ENCODE measurements at regions not wholly inside any gene's neighbourhood (a gene's known extent, or its start where the extent isn't known, plus 50 kb on each side); places are given as distances from the start of the nearest gene placed in this dataset.

DNA sequence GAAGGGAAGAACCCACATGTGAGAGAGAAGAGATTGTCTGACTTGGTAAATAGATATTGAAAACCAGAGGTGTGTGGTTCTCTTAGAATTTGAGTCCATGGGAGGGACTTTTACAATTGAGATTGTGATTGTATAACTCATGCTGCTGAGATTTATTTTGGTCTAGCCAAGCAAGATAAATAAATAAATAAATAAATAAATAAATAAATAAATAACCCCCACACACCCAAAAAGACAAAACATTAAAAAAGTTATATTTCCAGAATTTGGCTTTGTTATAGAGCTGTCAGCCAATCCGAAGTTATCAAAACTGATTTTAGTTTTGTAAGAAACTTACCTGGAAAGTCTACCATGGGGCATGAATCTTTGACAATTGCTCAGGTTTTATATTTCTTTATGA is 416.6 kb downstream of the ZSWIM6 start:
- H3F3A ChIP-seq (ENCODE audit: control insufficient read depth, insufficient read depth): no peaks in the 10 kb centered on the region
- H3K27me3 ChIP-seq (ENCODE audit: control insufficient read depth, low read length): no peaks in the 10 kb centered on the region
- no peaks in the 10 kb centered on the region; the same call in 1 of the 2 replicates for H3K9me2 ChIP-seq (replicated peaks; ENCODE audit: control insufficient read depth, low read length)
- no peak overlapping the region for H3K4me2 ChIP-seq (ENCODE audit: low read length)
- H3K27ac ChIP-seq (ENCODE audit: low read depth, low read length): no peak overlapping the region
- no peaks in the 10 kb centered on the region for H3K9me3 ChIP-seq (ENCODE audit: control insufficient read depth, insufficient read depth, low read length)
- H4K20me1 ChIP-seq (ENCODE audit: control insufficient read depth, insufficient read depth, low read depth, low read length): no peaks in the 10 kb centered on the region
- TF ChIP-seq, protein P1, sequence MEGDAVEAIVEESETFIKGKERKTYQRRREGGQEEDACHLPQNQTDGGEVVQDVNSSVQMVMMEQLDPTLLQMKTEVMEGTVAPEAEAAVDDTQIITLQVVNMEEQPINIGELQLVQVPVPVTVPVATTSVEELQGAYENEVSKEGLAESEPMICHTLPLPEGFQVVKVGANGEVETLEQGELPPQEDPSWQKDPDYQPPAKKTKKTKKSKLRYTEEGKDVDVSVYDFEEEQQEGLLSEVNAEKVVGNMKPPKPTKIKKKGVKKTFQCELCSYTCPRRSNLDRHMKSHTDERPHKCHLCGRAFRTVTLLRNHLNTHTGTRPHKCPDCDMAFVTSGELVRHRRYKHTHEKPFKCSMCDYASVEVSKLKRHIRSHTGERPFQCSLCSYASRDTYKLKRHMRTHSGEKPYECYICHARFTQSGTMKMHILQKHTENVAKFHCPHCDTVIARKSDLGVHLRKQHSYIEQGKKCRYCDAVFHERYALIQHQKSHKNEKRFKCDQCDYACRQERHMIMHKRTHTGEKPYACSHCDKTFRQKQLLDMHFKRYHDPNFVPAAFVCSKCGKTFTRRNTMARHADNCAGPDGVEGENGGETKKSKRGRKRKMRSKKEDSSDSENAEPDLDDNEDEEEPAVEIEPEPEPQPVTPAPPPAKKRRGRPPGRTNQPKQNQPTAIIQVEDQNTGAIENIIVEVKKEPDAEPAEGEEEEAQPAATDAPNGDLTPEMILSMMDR (IDR thresholded peaks at IDR 0.05; ENCODE audit: low read depth, low read length, poor library complexity, severe bottlenecking): no peak
- TF ChIP-seq EZH2phosphoT487 (IDR thresholded peaks at IDR 0.05; ENCODE audit: borderline replicate concordance, low read length): no peak
- H3K4me3 ChIP-seq (ENCODE audit: low read length): no peak overlapping the region
- H3K36me3 ChIP-seq (ENCODE audit: control insufficient read depth, low read length): no peaks in the 10 kb centered on the region
- H3K4me1 ChIP-seq (ENCODE audit: control insufficient read depth, low read length): no peaks in the 10 kb centered on the region
- H3K79me2 ChIP-seq (ENCODE audit: control insufficient read depth, low read length): no peaks in the 10 kb centered on the region

DNA sequence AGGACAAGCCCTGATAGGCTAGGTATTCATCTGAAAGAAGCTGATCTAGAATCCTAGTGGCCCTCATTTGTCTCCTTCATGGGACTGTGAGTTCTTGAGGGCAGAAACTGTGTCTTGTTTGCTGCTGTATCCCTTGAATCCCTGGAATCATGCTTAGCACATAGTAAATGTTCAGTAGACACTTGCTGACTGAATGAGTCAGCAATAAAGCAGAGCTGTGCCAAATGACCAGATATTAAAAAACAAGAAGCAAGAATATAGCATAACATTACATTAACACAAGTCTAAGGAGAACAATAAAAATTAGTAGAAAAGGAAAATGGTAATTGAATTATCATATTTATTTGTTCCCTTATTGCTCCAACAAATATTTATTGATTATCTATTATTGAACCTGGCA is 420.5 kb downstream of the ZSWIM6 start:
- Histone ChIP-seq H3K27ac (ENCODE audit: low read depth, low read length) (no peak overlapping the region), H3K79me2 (ENCODE audit: control insufficient read depth, low read length) (no peaks in the 10 kb centered on the region), H3F3A (ENCODE audit: control insufficient read depth, insufficient read depth) (no peaks in the 10 kb centered on the region), H3K4me1 (ENCODE audit: control insufficient read depth, low read length) (no peaks in the 10 kb centered on the region), H3K4me3 (ENCODE audit: low read length) (no peak overlapping the region), H3K9me2 (replicated peaks; ENCODE audit: control insufficient read depth, low read length) (no peaks in the 10 kb centered on the region; the same call in 1 of the 2 replicates), H3K36me3 (ENCODE audit: control insufficient read depth, low read length) (no peaks in the 10 kb centered on the region), H3K9me3 (ENCODE audit: control insufficient read depth, insufficient read depth, low read length) (no peaks in the 10 kb centered on the region), H4K20me1 (ENCODE audit: control insufficient read depth, insufficient read depth, low read depth, low read length) (no peaks in the 10 kb centered on the region), H3K4me2 (ENCODE audit: low read length) (no peak overlapping the region), H3K27me3 (ENCODE audit: control insufficient read depth, low read length) (no peaks in the 10 kb centered on the region)
- TF ChIP-seq, protein P1 (IDR thresholded peaks at IDR 0.05; ENCODE audit: low read depth, low read length, poor library complexity, severe bottlenecking): no peak
- no peak for TF ChIP-seq EZH2phosphoT487 (IDR thresholded peaks at IDR 0.05; ENCODE audit: borderline replicate concordance, low read length)

DNA sequence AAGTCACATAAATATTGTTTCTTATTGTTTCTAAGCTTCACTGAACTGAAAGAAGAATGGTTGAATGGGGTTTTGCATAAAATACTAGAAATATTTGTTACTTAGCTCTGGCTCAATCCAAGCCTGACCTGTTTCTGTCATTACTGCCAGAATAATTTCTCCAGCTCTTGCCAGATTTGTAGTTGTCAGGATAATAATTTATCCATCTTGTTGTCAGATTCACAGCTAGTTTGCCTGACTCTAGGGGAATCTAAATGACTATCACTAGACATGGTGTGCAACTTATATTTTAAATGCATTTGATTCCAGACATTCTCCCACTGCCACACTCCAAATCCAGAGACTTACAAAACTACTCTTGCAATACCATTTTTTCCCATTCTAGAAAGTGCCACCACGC is 422.7 kb downstream of the ZSWIM6 start:
- H3K4me2 ChIP-seq (ENCODE audit: low read length): no peak overlapping the region
- H3K27me3 ChIP-seq (ENCODE audit: control insufficient read depth, low read length): no peaks in the 10 kb centered on the region
- no peaks in the 10 kb centered on the region for H3F3A ChIP-seq (ENCODE audit: control insufficient read depth, insufficient read depth)
- no peaks in the 10 kb centered on the region for H3K79me2 ChIP-seq (ENCODE audit: control insufficient read depth, low read length)
- H3K4me3 ChIP-seq (ENCODE audit: low read length): no peak overlapping the region
- no peak overlapping the region for H3K27ac ChIP-seq (ENCODE audit: low read depth, low read length)
- no peaks in the 10 kb centered on the region for H3K36me3 ChIP-seq (ENCODE audit: control insufficient read depth, low read length)
- no peaks in the 10 kb centered on the region for H3K9me3 ChIP-seq (ENCODE audit: control insufficient read depth, insufficient read depth, low read length)
- no peaks in the 10 kb centered on the region for H3K4me1 ChIP-seq (ENCODE audit: control insufficient read depth, low read length)
- no peaks in the 10 kb centered on the region; the same call in 1 of the 2 replicates for H3K9me2 ChIP-seq (replicated peaks; ENCODE audit: control insufficient read depth, low read length)
- TF ChIP-seq, protein P1 (IDR thresholded peaks at IDR 0.05; ENCODE audit: low read depth, low read length, poor library complexity, severe bottlenecking): no peak
- TF ChIP-seq EZH2phosphoT487 (IDR thresholded peaks at IDR 0.05; ENCODE audit: borderline replicate concordance, low read length): no peak
- no peaks in the 10 kb centered on the region for H4K20me1 ChIP-seq (ENCODE audit: control insufficient read depth, insufficient read depth, low read depth, low read length)

All from DOHH2 (cell line).